Common myeloid progenitor, CD34-positive (primary cell): ENCODE measurements at regions not wholly inside any gene's neighbourhood (a gene's known extent, or its start where the extent isn't known, plus 50 kb on each side); places are given as distances from the start of the nearest gene placed in this dataset.
"Not testable (repeated sequence)": the region's sequence is repeated elsewhere in the genome, so short reads cannot be mapped to it uniquely, and the experiment has no call there.

Source experiments
- CTCF ChIA-PET: fragments of 350-600 bp; sonication (Branson Sonifier 250); formaldehyde crosslinking; loops from one replicate; lab custom pipeline; 2021; ENCODE audit warnings: antibody characterized with exemption; lab: Charles Lee
- POLR2A ChIA-PET: fragments of 350-600 bp; sonication (Branson Sonifier 250); formaldehyde crosslinking; loops from one replicate; lab custom pipeline; 2021; ENCODE audit warnings: antibody characterized with exemption; lab: Charles Lee
- DNase-seq, 3 donors: peaks; one replicate each; pipeline versions ENCODE4 v3.0.0 to v3.0.0-alpha.2; 2013
- H3K27ac ChIP-seq, 2 experiments: 1 replicate in 1 of 2; 2 replicates in 1 of 2; pipeline ENCODE4 v1.7.0; 2013; ENCODE audit warnings: inconsistent platforms in 2 of 2, low read length in 2 of 2, mild to moderate bottlenecking in 2 of 2, low read depth in 1 of 2, moderate library complexity in 1 of 2; ENCODE audit not compliant: severe bottlenecking in 2 of 2, insufficient read depth in 1 of 2, poor library complexity in 1 of 2
- H3K27me3 ChIP-seq, 5 experiments: replicated peaks in 2 of 5; 1 replicate in 3 of 5; 2 replicates in 2 of 5; pipeline versions ENCODE4 v1.6.1 to v1.7.0; 2013; ENCODE audit warnings: low read length in 4 of 5, mild to moderate bottlenecking in 2 of 5, moderate library complexity in 2 of 5, inconsistent platforms in 1 of 5; ENCODE audit not compliant: insufficient read depth in 5 of 5, control insufficient read depth in 4 of 5
- H3K36me3 ChIP-seq, 4 experiments: 1 replicate in 2 of 4; 2 replicates in 2 of 4; pipeline versions ENCODE4 v1.6.1 to v1.7.0; 2013; ENCODE audit warnings: low read length in 3 of 4, control low read depth in 1 of 4, mild to moderate bottlenecking in 1 of 4; ENCODE audit not compliant: control insufficient read depth in 4 of 4, insufficient read depth in 4 of 4
- H3K4me1 ChIP-seq, 4 experiments: 1 replicate in 3 of 4; 2 replicates in 1 of 4; pipeline versions ENCODE4 v1.6.1 to v1.7.1; 2013; ENCODE audit warnings: low read length in 3 of 4, mild to moderate bottlenecking in 3 of 4, control low read depth in 1 of 4, inconsistent platforms in 1 of 4, moderate library complexity in 1 of 4; ENCODE audit not compliant: control insufficient read depth in 4 of 4, insufficient read depth in 4 of 4; ENCODE audit errors: control extremely low read depth in 1 of 4
- H3K4me3 ChIP-seq, 7 experiments: 1 replicate in 4 of 7; 2 replicates in 3 of 7; pipeline versions ENCODE4 v1.5.1 to v1.7.0; 2013; ENCODE audit warnings: mild to moderate bottlenecking in 7 of 7, low read length in 6 of 7, moderate library complexity in 6 of 7, inconsistent platforms in 2 of 7, low read depth in 2 of 7, control low read depth in 1 of 7; ENCODE audit not compliant: insufficient read depth in 4 of 7, control insufficient read depth in 1 of 7; ENCODE audit errors: extremely low read depth in 1 of 7
- H3K9me3 ChIP-seq, 5 experiments: 1 replicate in 4 of 5; 2 replicates in 1 of 5; pipeline versions ENCODE4 v1.6.1 to v1.7.1; 2013; ENCODE audit warnings: low read length in 4 of 5, mild to moderate bottlenecking in 2 of 5, inconsistent platforms in 1 of 5, low read depth in 1 of 5, moderate library complexity in 1 of 5; ENCODE audit not compliant: control insufficient read depth in 4 of 5, insufficient read depth in 2 of 5; ENCODE audit errors: control extremely low read depth in 1 of 5
- WGBS: methylation state at CpG from one replicate; pipeline ENCODE4 v1.1.5; 2013; ENCODE audit not compliant: insufficient coverage; 5-methylcytosine and 5-hydroxymethylcytosine counted together

DNA sequence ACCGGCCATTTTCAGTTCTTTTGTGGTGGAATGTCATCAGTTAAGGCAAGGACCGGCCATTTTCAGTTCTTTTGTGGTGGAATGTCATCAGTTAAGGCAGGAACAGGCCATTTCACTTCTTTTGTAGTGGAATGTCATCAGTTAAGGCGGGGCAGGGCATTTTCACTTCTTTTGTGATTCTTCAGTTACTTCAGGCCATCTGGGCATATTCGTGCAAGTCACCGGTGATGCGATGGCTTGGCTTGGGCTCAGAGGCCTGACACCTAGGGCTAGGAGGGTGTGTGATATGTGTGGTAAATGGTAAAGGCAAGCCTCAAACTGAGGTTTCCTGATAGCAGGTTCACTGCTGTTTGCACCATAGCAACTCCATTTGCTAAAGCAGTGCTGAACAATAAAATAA, 293.2 kb upstream of the SEMA6A start:
- H3K4me1 ChIP-seq, POLR2A ChIA-PET, H3K4me3 ChIP-seq, CTCF ChIA-PET, H3K9me3 ChIP-seq, H3K36me3 ChIP-seq, DNase-seq, H3K27ac ChIP-seq, H3K27me3 ChIP-seq: not testable (repeated sequence)
- 96% methylated on average over 6 of the region's 6 CpGs for WGBS

DNA sequence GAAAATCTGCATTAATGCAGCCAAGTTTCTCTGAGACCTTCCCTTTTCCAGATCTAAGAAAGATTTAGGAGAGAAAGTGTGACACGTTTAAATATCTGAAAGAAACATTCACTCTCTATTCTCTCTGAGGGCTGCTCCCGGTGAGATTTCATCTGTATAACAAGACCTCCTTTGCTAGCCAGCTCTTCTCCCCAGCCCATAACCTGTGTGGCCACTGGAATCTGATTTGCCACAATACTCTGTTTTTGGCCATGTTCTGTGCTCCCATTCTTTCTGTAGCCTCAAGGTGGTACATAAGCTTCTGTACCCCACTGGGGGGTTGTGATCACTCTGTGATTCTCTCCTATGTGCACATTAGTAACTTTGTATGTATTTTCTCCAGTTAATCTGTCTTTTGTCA, 291.0 kb upstream of the SEMA6A start:
- H3K36me3 ChIP-seq = no peaks in the 10 kb centered on the region
- ChIA-PET CTCF (interaction anchor here (1.4 kb wide), 1 partner anchor 19 kb away, joined by 3 read pairs; no protein-coding TSS in a partner anchor), POLR2A (no interaction called here)
- peaks cover 0 to 5% (median 0%) of the 10 kb centered on the region in 5 experiments for H3K9me3 ChIP-seq
- H3K27me3 ChIP-seq = no peaks in the 10 kb centered on the region
- no peak overlapping the region for H3K4me3 ChIP-seq
- H3K27ac ChIP-seq = no peak overlapping the region
- DNase-seq = no peak
- H3K4me1 ChIP-seq = peaks cover 0 to 6% (median 0%) of the 10 kb centered on the region in 4 experiments
- WGBS = 100% methylated on average over 2 of the region's 2 CpGs

DNA sequence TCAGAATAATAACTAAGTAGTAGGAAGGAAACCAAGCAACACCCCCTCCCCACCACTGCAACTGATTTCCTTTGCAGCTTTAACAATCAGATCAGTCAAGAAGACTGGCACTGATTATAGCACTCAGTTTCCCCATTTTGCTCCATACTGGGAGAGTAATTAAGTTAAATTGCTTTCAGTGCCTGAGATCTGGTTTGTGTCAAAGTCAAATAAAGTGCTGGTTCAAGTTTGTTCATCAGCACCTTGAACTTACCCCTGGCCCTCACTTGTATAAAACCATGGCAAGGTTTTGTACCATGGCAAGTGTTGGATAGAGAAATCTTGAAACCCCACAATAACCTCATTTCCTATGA, 290.2 kb upstream of the SEMA6A start:
- ChIA-PET POLR2A (no interaction called here), CTCF (interaction anchor here (1.4 kb wide), 1 partner anchor 19 kb away, joined by 3 read pairs; no protein-coding TSS in a partner anchor)
- H3K27me3 ChIP-seq = no peaks in the 10 kb centered on the region
- H3K4me1 ChIP-seq = peaks cover 0 to 6% (median 0%) of the 10 kb centered on the region in 4 experiments
- peaks cover 0 to 5% (median 0%) of the 10 kb centered on the region in 5 experiments for H3K9me3 ChIP-seq
- H3K4me3 ChIP-seq = no peak overlapping the region
- no peaks in the 10 kb centered on the region for H3K36me3 ChIP-seq
- no peak overlapping the region for H3K27ac ChIP-seq
- DNase-seq = no peak

DNA sequence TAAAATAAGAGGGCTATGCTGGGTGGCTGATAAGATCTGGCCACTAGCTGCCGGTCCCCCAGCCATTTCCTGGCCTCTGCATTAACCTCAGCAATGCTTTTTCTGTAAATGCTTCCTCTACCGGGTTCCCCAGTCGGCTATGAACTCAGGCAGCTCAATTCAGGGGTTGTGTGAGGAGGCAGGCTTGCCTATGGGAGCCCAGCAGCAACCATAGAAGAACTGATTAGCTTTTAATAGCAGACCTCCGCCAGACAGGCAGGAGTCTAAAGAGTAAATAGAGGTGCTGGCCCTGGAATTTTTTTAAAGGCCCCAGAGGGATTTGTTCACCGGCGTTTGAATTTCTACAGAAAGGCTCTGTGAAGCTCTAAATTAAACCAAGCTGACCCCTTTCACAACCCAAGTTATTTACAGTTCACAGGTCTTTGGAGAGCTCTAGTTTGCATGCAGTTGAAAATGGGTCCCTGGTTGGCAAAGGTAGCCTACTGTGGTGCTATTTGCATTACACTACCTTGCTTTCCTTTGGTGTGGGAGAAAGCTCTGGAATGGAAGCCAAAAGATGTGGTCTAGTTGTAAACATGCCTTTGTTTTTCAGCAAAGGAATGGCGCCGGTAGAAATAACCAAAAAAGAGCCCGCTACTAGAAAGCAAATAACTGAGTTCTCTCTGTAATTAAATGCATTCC, 289.7 kb upstream of the SEMA6A start:
- WGBS = 22% methylated on average over 3 of the region's 9 CpGs
- peak in 1 of 3 donors; percentile 1 for DNase-seq
- H3K27ac ChIP-seq = no peak overlapping the region
- H3K9me3 ChIP-seq = peaks cover 0 to 3% (median 0%) of the 10 kb centered on the region in 5 experiments
- ChIA-PET CTCF (interaction anchor here (1.4 kb wide), 1 partner anchor 20 kb away, joined by 3 read pairs; no protein-coding TSS in a partner anchor), POLR2A (no interaction called here)
- peaks cover 0 to 6% (median 0%) of the 10 kb centered on the region in 4 experiments for H3K4me1 ChIP-seq
- H3K4me3 ChIP-seq = no peak overlapping the region
- no peaks in the 10 kb centered on the region for H3K36me3 ChIP-seq
- H3K27me3 ChIP-seq = no peaks in the 10 kb centered on the region

DNA sequence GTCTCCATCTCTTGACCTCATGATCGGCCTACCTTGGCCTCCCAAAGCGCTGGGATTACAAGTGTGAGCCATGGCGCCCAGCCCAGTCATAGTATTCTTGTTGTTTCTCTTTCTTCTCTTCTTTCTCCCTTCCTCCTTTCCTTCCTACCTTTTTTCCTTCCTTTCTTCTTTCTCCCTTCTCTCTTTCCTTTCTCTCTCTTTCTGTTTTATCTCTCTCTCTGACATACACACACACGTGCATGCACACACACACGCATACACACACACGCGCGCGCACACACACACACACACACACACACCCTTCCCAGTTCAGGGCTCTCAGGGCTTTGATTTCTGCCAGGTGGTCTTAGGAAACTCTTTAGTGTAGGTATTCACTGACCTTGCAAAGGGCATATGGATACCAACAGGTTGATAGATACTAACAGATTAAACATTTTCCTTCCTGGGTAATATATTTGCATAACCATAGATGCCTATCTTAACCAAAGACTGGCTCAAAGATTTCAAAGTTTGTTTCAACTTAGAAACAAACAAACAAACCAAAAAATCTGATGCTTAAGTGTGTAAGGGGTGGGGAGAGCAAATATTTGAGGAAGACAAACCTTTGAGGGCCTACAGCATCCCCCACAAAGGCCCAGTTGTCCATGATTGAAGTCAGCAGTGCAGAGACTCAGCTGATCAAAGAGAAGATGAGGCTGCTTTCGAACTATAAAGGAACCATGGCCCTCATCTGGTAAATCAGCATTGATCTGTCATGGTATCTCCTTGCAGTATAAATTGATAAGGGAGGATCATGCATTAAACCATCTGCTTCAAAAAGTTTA, 288.2 kb upstream of the SEMA6A start:
- no peak for DNase-seq
- no peaks in the 10 kb centered on the region for H3K36me3 ChIP-seq
- H3K9me3 ChIP-seq = peaks cover 0 to 2% (median 0%) of the 10 kb centered on the region in 5 experiments
- H3K4me1 ChIP-seq = peaks cover 0 to 6% (median 0%) of the 10 kb centered on the region in 4 experiments
- no peaks in the 10 kb centered on the region for H3K27me3 ChIP-seq
- no peak overlapping the region for H3K27ac ChIP-seq
- CTCF ChIA-PET = no interaction called here
- POLR2A ChIA-PET = no interaction called here
- 100% methylated on average over 3 of the region's 10 CpGs for WGBS
- no peak overlapping the region for H3K4me3 ChIP-seq

DNA sequence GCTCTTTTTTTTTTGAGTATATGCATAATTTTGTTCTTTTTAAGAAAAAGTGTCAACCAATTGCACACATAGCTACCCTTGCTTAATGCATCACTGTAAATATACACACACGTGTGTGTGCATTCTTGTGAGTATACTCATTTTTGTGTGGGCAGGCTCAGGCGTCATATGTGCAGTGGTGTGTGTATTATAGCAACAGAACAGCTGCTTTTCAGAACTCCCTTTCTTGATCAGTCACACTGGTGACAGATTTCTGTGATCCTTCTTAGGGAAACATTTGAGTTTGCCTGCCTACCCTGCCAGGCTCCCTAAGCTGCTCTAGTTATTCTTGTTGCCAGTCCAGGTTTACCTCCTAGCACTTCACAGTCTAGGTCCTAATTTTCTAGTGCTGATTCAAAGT, 287.0 kb upstream of the SEMA6A start:
- H3K27ac ChIP-seq = no peak overlapping the region
- H3K9me3 ChIP-seq = peaks cover 0 to 2% (median 0%) of the 10 kb centered on the region in 5 experiments
- no peaks in the 10 kb centered on the region for H3K27me3 ChIP-seq
- H3K4me1 ChIP-seq = peaks cover 0 to 6% (median 0%) of the 10 kb centered on the region in 4 experiments
- ChIA-PET POLR2A (no interaction called here), CTCF (no interaction called here)
- no CpG with 5 or more reads among the region's 2 CpGs for WGBS
- H3K4me3 ChIP-seq = no peak overlapping the region
- DNase-seq = no peak
- H3K36me3 ChIP-seq = no peaks in the 10 kb centered on the region

DNA sequence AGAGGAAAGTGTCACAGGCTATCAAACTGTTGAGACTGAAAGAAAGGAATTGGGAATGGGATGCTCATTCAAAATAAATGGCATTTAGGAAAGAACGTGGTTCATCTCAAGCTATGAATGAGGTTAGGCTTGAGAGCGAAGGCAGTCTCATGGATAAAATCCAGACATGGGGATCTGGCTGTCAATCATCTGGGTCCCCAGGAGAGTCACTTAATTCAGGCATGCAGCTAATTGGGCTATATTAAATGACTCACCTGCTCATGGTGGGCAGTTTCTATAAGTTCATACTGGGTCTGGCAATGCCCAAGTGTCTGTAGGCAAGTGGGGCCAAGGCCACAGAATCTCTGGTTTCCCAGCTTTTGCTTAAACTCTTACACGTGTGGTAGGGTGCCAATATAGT, 286.5 kb upstream of the SEMA6A start:
- Histone ChIP-seq H3K36me3 (no peaks in the 10 kb centered on the region), H3K4me3 (no peak overlapping the region), H3K4me1 (peaks cover 0 to 6% (median 0%) of the 10 kb centered on the region in 4 experiments), H3K27ac (no peak overlapping the region), H3K9me3 (peaks cover 0 to 2% (median 0%) of the 10 kb centered on the region in 5 experiments), H3K27me3 (no peaks in the 10 kb centered on the region)
- POLR2A ChIA-PET = no interaction called here
- 100% methylated on average over 3 of the region's 3 CpGs for WGBS
- CTCF ChIA-PET = no interaction called here
- DNase-seq = no peak
